RWPE2 (cell line): ENCODE measurements at regions not wholly inside any gene's neighbourhood (a gene's known extent, or its start where the extent isn't known, plus 50 kb on each side); places are given as distances from the start of the nearest gene placed in this dataset.
A peak's percentile ranks its signal among the peaks of the same experiment; 100 is the strongest.

ENCODE experiments used
- ATAC-seq: fragments of 200-7000 bp; cut with Tn5 transposase; 3 replicates; pipeline ENCODE4 v1.9.1; 2021; ENCODE audit warnings: low read depth
- DNase-seq: peaks from one replicate; pipeline ENCODE4 v3.0.0-alpha.2; 2020; ENCODE audit warnings: low spot score
- H3K27ac ChIP-seq: fragments of 450-650 bp; 2 replicates; pipeline ENCODE4 v1.5.1; 2017; ENCODE audit warnings: mild to moderate bottlenecking; ENCODE audit not compliant: poor library complexity, severe bottlenecking
- H3K27me3 ChIP-seq: fragments of 250-450 bp; sonication (Bioruptor Pico); 2 replicates; pipeline ENCODE4 v1.5.1; 2021; ENCODE audit warnings: mild to moderate bottlenecking, moderate library complexity; ENCODE audit not compliant: insufficient read depth, poor library complexity, severe bottlenecking
- H3K36me3 ChIP-seq: fragments of 250-450 bp; sonication (Bioruptor Pico); 2 replicates; pipeline ENCODE4 v1.5.1; 2020; ENCODE audit warnings: low read depth, mild to moderate bottlenecking, moderate library complexity
- H3K4me1 ChIP-seq: fragments of 250-450 bp; sonication (Bioruptor Pico); 2 replicates; pipeline ENCODE4 v1.5.1; 2021; ENCODE audit warnings: mild to moderate bottlenecking, moderate library complexity; ENCODE audit not compliant: insufficient read depth, poor library complexity, severe bottlenecking
- H3K4me3 ChIP-seq: fragments of 250-450 bp; sonication (Bioruptor Pico); 2 replicates; pipeline ENCODE4 v1.5.1; 2021; ENCODE audit warnings: mild to moderate bottlenecking, moderate library complexity; ENCODE audit not compliant: severe bottlenecking
- H3K9me3 ChIP-seq: fragments of 250-450 bp; sonication (Bioruptor Pico); 2 replicates; pipeline ENCODE4 v1.5.1; 2021; ENCODE audit warnings: mild to moderate bottlenecking, moderate library complexity; ENCODE audit not compliant: severe bottlenecking
- CTCF ChIP-seq: fragments of 450-650 bp; IDR thresholded peaks from one replicate; pipeline ENCODE4 v1.5.1; 2017; ENCODE audit warnings: mild to moderate bottlenecking, moderate library complexity; ENCODE audit not compliant: poor library complexity, severe bottlenecking

DNA sequence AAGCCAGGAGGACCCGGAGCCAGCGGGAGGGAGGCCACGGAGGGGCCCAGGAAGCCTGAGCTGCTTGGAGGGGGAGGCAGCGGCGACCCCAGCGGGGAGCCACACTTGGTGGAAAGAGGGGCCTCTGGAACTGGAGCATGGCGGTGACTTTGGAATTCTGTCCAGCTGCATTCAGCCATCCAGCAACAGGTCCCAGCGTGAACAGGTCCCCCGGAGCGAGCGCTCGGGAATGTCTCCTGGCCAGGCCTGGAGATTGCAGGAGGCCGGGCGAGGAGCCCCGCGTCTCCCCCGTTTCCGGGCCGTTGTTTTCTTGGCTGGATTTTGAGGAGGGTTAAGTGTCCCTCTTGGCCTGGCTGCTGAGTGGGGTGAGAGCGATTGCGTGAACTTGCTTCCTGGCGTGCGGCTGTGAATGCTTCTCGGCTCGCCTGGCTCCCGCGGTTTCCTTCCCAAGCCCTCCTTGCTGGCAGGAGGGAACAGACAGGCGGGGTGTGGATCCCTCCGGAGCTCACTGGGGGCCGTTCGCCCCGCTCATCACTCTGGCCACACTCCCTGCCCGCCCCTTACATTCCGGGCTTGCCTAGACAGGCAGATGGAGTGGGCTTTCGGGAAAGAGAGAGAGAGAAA lies 125.3 kb upstream of the IRX4 start:
- no peaks in the 10 kb centered on the region for H3K27me3 ChIP-seq
- ATAC-seq = peak; percentile 67
- no peaks in the 10 kb centered on the region for H3K36me3 ChIP-seq
- H3K4me3 ChIP-seq = no peak overlapping the region
- DNase-seq = peak; percentile 67
- H3K4me1 ChIP-seq = peaks cover 8% of the 10 kb centered on the region
- peak overlapping the region; percentile 4 for H3K27ac ChIP-seq
- no peaks in the 10 kb centered on the region for H3K9me3 ChIP-seq
- no peak for TF ChIP-seq CTCF

DNA sequence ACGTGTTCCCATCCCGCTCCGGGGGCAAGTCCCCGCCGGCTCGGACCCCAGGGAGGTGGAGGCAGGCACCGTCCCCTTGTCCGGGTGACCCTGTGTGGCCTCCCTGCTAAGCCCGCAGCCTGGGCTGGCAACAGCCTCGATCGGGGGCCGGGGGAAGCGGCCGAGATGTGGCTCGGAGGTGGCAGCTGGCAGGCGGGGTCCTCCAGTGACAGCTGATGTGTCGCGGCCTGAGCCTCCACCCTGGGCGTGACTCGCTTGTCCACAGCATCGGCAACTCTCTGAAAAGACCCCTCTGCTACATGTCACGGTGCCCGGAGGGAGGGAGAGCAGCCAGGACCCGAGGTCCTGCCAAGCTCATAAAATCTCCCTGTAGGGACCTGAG lies 124.8 kb upstream of the IRX4 start:
- Histone ChIP-seq H3K4me1 (peaks cover 8% of the 10 kb centered on the region), H3K27me3 (no peaks in the 10 kb centered on the region), H3K27ac (peak overlapping the region; percentile 4), H3K4me3 (no peak overlapping the region), H3K36me3 (no peaks in the 10 kb centered on the region), H3K9me3 (no peaks in the 10 kb centered on the region)
- no peak for DNase-seq
- peak; percentile 14; the same call in 1 of the 3 replicates for ATAC-seq
- TF ChIP-seq CTCF = no peak

- DNase-seq (no peak), ATAC-seq (no peak)
- Histone ChIP-seq H3K4me1 (peaks cover 8% of the 10 kb centered on the region), H3K27me3 (no peaks in the 10 kb centered on the region), H3K9me3 (no peaks in the 10 kb centered on the region), H3K27ac (no peak overlapping the region), H3K4me3 (no peak overlapping the region), H3K36me3 (no peaks in the 10 kb centered on the region)
- TF ChIP-seq CTCF = no peak
These were observed 124.2 kb upstream of the IRX4 start for GRCh38 chr5:2006971-2007291.

- TF ChIP-seq CTCF = no peak
- DNase-seq = no peak
- H3K4me3 ChIP-seq = no peak overlapping the region
- H3K27ac ChIP-seq = no peak overlapping the region
- H3K9me3 ChIP-seq = no peaks in the 10 kb centered on the region
- no peaks in the 10 kb centered on the region for H3K36me3 ChIP-seq
- no peaks in the 10 kb centered on the region for H3K27me3 ChIP-seq
- no peak for ATAC-seq
- H3K4me1 ChIP-seq = peaks cover 8% of the 10 kb centered on the region
These were observed 123.7 kb upstream of the IRX4 start for GRCh38 chr5:2006193-2006970.
